Right lung (tissue), 2 donors: ENCODE measurements at regions not wholly inside any gene's neighbourhood (a gene's known extent, or its start where the extent isn't known, plus 50 kb on each side); places are given as distances from the start of the nearest gene placed in this dataset.

Experiments used
- DNase-seq, 2 donors: peaks; one replicate each; pipeline ENCODE4 v3.0.0-alpha.2; 2013

DNA sequence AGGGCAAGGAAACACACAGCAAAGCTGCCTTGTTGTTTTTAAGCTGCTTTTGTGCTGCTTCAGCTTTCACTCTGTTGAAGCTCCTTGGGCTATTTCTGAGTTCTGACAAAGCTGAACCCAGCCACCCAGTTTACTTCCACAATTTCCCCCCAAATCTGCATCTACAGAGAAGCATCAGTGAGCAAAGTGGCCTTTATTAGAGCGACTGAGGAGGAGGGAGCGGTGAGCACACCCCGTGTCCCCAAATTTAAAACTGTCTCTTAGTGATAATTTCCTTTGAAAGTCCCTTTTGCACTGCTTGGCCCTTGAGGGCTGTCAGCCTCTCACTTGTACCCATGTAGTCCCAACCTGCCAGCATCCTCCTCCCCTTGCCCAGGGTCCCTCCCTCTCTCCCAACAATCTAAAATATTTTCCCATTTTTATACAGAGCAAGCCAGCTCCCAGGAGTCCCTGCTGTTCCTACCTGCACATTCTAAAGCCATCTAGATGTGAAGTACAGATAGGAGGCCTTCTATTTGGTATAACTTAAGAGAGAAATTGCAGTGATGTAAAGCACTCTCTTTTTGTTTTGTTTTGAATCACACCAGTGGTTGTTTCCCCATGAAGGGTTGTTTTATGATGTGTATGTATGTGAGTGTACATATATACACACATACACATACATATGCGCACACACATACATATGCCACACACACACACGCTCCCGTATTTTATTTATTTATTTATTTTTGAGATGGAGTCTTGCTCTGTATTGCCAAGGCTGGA lies 313.5 kb downstream of the TLE4 start:
- no peak for DNase-seq

DNA sequence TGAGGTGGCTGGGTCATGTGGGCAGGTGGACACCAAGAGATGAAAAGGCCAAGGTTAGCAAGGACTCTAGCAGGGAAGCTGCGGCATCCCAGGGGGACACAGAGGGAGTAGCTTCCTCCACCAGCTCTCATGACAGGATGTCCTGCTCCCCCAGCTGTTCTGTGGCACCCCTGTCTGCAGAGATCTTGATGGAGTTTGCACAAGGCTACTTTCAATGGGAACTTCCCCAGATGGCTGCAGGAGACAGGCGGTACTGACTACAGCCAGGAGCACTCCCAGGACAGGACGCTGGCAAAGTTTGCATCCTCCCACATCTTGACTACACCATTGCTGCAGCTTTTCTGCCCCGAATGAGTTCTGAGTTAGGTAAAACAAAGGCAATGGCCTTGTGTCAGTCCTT lies 312.8 kb downstream of the TLE4 start:
- DNase-seq, result no peak

DNA sequence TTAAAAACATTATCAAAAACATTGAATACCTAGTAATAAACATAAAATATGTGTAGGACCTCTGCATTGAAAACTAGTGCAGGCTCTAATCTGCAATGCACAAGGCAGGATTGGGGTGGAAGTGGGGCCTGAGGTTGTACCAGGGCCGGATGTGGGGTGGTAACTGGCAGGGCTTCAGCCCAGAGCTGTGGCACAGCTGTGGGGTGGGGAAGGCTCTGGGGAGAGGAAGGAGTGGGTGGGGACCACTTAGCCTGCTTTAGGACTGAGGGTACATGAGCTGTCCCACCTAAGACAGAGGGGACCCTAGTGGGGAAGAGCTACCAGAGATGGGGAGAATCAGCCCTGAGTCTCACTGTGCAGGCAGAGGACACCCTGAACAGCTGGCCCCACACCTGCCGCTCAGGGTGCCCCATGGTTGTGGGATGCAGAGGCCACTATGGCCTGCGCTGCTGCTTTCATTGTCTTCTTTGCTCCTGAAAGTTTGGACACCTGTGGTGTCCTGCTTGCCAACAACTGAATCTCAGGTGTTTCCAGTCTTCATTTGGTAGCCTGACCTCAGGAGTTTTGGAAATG lies 311.4 kb downstream of the TLE4 start:
- no peak for DNase-seq

DNA sequence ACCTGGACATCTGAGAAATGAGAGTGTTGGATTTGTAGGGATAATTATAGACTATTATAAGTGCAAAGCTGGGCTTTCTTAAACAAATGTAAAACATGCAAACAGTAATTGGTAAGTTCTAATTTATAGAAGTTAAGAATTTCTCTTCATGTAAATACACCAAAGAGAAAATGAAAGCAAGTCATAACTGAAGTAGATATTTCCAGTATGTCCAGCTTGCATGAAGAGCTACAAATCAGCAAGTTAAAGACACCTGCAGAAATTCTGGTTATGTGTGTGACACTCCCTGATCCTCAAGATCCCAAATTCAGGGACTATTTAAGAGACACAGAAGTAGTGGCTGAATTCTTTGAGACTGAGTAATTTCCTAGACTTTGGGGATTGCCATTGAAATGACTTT lies 308.9 kb downstream of the TLE4 start:
- no peak for DNase-seq

DNA sequence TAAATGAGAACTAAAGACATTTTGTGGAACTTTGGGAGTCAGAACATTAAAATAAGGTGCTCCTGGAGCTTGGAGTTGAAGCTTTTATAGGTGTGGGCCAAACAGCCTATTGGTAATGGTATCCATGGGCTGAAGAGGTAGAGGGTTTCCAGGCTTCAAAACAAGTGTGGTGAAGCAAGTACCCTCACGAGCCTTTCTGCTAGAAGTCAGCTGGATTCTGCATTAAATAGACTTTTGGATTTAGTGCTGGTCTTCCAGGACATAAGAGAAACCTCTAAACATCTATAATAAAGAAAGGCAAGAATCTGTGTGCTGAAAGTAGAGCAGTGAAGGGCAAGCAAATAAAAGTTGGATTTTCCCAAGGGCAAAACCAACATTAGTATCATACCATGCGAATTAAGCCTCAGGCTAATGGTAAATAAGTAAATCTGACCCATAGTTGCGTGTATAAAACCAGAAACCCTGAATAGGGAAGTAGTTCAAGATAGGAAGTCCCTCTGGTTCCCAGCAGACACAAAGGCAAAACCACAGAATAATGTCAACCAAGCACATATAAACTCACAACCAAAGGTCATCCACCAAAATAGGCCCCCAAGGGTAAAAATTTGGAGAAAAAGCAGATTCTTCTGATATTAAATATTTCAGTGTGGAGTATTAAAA lies 306.3 kb downstream of the TLE4 start:
- no peak for DNase-seq

DNA sequence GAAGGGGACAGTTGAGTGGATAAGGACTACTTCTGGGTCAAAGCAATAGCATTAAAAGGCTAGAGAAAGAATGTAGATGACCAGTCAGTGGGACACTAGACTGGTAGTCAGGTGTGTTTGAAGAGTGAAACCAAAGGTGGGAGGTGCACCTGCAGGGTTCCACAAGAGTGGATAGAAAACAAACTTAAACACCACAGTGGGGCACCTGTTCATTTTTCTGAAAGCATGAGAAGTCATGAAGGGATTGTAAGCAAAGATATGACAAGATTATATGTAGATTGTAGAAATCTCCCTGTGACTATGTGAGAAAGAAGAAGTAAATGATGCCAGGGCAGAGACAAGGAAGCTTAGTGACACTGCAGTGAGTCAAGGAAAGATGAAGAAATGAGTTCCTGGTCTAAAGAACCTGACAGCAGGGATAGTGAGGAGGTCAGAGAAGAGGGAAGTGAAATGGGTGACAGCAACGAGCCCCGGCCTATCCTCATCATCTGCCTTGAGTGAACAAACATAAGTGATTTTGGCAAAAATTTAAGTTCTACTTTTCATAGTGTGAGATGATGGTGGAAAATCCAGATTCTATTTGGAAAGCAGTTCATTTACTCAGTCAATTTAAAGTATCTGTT lies 296.9 kb downstream of the TLE4 start:
- DNase-seq, result no peak

DNA sequence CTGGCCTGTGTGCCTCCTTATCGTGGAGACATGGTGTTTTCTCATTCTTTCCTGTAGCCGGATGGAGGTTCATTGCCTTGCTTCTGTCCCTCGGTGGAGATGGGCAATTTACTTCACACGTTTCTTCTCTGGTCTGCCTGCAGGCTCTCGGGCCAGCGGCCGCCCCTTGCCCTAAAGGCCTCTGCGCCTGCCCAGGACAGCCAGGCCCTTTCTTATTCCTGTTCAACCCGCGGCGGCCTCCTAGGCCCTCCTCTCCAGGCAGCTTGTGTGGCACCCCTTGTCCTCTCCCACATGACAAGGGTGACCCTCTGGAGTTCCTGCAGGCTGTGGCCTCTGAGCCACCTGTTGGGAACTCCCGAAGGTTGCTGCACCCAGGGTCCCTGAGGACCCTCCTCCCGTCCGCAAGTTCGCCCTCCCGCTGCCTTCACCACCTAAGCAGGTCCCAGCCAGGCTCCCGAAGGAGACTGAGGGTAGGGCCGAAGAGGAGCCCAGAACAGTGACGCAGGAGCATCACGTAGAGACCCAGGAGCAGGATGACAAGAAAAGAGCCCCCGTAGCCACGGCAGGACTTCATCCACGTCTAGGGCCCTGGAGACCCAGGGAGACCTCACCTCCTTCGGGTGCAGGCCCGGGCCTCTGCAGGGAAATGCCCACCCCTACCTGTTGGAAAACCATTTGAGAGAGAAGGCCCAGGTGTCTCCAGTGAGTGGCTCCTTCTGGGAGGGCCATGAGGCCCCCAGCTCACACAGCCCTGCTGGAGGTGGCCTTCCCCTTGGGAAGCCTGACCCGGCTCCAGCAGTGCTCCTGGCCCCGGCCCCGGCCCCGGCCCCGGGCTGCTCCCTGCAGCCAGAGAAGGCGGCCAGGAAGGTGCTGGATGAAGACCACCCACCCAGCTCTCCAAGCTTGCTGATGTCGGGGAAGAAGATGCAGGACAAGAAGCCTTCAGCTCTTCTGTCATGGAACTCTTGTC lies 291.4 kb downstream of the TLE4 start:
- no peak for DNase-seq

DNA sequence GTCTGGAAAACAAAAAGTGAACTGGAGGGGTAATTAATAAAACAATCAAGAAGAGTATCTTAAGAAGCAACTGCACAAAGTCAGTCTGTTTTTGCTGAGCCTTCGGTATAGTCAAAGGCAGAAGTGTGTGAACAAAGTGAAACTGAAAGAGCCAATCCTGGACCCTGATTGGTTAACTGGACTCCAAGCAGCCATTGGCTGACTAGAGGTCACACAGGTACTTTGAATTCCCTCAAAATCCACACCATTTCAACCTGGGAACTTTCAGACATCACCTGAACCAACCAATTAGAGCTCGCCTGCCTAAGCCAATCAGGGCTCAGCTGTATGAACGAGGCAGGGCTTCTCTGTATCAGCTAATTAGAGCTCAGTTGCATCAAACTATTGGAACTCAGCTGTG lies 286.7 kb downstream of the TLE4 start:
- no peak for DNase-seq

DNA sequence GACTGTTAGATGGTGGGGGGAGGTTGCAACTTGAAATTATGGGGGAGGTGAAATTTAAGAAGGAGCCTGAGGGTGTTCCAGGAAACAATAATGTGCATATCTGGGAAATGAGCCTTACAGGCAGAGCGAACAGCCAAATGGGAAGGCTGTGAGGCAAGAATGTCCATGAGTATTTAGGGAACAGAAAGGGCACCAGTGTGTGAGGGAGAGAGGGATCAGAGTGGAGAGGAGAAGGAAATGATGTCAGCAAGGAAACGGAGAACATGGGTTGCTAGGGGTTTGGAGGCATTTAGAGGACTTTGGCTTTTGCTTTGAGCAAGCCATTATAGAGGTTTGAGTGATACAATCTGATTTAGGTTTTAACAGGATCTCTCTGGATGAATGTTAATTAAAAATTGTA lies 285.4 kb downstream of the TLE4 start:
- DNase-seq, result no peak

DNA sequence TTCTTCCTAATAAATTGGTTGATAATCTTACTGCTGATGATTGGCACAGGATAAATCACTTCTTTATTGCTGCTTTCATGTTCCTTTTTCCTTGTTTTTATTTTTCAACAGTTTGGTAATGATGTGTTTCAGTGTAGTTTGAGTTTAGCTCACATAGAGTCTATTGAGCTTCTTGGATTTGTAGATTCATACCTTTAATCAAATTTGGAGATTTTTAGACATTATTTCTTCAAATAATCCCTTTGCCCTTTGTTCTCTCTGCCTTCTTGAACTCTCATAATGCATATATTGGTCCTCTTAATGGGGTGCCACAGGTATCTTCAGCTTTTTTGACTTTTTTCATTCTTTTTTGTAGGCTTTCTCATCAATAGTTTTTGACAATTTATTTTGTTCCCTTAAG lies 275.3 kb downstream of the TLE4 start:
- no peak for DNase-seq

DNA sequence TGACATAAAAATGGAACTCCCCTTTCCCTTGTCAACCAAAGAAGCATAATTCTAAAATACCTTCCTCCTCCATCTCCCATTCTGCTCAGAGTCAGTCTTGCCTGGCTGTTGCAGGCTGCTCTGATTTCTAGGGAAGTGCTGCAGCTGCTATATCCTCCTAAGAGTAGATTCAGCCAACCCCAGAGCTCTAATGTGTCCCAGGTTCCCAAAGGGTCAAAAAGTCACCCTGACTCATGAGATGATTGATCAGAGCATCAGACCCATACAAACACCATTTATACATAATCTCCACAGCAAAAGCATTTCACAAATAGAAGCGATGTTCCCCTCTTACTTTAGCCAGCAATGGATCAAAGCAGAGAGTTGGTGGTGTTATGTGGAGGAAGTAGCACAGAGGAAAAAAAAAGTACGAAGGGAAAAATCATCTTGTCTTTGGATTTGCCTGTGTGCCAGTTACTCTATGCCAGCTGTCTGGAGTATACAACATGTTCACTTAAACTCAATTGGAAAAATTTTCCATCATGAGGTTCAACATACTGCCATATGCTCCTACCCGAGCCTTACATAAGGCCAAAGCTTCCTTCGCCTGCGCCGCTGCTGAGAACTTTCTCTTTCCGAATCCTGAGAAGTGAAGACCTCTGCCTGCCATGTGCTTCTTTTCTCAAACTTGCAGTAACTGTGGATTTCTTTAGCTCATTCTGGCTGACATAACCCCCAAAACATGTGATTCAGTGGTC lies 258.0 kb downstream of the TLE4 start:
- DNase-seq, result no peak

DNA sequence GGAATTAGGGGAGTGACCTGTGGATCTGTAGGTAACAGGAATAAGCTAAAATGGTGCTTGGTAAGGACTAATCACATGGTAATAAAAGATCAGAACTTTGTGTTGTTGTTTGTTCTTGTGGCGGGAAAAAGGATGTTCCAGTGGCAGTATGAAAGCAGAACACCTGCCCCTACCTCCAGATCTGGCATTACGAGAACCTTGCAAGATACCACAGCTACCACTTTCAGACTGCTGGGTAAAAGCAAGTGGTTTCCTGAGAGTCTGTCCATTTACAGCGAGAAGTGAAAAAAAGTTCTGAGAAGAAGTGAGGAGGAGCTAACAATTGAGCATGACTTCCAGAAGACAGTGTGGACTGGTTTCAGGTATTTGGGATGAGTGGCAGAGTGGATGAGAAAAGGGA lies 252.5 kb downstream of the TLE4 start:
- no peak for DNase-seq

DNA sequence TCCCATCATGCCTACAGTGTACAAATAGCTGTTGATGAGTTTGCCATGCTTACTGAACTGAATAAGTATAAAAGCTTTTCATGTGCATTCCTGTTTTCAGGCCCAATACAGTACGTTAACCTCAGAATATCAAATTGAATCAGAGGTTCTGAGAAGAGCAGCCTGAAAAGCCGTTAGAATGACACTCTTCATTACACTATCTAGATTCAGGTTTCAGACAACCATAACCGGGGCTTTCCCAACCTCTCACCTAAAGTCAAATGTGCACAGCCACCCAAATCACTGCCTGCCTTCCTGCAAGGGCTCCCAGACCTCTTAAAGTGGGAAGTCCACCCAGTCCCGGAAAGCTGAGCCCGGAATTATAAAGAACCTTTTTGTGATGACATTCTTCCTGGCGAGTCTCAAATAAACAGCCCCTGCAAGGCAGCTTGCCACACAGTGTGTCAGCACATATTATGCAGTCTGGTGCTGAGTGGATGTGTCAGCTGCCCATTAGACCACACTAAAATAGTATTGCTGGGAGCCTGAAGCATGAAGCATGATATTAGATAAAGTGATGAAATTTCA lies 245.8 kb downstream of the TLE4 start:
- DNase-seq, result no peak

DNA sequence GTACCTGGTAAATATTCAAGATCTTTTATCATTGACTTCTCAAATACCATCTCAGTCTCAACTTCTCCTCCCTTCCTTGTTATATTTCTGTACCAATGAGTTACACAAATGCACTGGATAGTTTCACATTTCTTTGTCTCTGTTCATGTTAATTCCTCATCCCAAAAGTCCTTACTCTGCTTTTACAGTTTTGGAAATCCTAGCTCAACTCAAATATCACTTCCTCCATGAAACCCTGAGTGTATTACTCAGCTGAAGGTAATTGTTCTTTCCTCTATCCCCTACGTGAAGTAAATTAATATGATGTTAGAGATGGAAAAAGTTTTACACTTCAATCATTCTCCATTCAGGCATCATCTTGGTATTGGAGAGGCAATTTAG lies 241.5 kb downstream of the TLE4 start:
- no peak for DNase-seq

DNA sequence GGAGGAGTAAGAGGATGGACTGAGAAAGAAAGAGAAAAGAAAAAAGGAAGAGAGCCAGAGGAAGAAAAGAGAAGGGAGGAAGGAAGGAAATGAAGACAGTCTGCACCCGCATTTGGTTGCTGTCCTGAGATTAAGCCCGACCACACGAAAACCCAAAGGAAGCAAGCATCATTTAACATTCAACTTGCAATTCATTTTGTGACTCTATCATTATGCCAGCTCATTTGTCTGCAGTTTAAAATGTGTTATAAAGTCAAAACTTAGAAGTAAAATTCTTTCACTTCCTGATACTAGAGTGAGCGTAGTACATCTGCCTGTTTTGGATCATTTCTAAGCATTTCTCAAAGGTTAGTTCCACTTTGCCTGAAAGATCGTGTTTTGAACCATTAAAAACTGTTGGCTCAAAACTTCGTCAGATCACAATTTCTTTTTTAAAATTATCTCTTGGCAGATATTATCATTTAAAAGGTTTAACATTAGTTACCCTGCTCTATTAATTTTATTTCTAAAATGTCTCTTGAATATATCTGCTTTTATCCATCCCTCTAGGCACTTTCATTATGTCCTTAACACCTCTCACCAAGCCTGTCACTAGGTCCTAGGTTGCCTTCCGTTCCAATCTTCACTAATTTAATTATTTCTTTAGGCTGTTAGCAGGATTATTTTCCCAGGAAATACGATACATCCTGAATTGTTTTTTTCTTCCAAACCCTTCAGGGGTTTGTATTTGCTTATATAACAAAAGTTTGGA lies 240.9 kb downstream of the TLE4 start:
- DNase-seq, result no peak

DNA sequence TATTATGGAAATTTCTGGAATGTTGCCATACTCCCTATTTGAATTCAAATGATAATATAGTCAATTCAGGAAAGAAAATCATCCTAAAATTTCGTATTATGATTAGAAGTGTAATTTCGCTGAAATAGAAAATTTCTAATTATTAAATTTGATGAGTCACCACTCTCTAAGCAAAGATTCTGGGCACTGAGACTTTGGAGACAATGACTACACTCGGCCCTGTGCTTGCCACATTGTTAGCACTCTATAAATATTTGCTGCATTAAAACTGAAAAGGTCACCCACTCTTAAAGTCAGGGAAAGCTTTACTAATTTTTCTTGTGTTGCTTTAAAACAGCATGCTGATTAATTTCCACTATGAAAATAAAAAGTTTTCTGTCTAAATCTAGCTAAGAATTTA lies 240.3 kb downstream of the TLE4 start:
- DNase-seq, result no peak

DNA sequence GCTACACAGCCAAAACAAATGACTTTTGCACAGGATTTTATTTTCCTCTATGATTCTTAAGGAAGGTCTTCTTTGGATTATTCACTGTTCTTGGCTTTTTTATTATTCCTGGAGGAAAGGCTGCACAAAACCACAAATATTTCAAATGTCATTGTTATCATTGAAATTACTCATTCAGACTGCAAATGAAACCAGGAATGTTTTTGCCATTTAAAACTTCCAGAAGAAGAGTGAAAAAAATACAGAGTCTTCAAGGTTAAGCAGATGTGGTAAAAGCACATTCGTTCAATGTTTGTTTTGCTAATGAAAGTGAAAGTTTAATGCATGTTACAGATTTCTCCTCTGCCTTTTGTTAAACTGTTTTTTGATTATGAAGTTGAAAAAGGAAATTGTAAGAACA lies 238.2 kb downstream of the TLE4 start:
- no peak for DNase-seq

DNA sequence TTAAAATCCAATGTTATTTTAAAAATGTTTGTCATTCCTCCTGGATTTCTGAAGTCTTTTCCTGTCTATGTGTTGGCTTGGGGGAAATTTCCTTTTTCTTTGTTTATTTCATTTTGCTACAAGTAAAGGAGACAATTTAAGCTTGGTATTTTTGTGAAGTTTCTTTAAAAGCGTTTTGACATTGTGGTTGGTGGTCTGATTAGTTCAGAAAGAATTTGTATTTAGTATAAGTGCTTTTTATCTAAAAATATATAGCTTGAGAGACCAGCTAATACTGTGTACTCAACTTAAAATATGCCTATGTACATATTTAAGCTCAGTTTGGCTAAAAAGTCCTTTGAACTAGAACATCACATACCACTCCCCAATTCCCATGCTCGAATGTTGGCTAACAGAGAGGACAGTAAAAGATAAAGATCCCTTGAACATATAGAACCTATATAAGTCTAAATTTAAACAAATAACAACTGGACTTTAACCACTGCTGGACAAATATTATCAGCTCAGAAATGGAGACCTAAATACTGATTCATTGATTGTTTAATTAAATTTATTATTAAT lies 237.6 kb downstream of the TLE4 start:
- DNase-seq, result no peak

DNA sequence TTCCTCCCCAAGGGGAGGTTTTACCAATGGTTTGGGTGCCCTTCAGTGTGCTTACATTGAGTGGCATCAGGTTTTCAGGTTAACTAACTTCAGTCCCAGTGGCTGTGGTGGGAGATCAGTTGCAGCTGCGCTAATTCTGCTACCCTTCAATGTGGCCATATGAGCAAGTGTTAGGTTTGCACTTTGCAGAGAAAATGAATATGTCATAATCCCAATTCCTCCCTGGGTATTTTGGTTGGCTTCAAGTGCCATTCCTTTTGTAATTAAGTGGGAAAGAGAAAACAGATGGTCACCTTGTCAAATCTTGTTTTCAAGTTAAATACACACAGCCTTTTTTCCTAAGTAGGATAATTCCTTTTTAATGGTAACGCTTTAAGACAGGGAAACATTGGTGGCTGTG lies 236.2 kb downstream of the TLE4 start:
- DNase-seq, result no peak

DNA sequence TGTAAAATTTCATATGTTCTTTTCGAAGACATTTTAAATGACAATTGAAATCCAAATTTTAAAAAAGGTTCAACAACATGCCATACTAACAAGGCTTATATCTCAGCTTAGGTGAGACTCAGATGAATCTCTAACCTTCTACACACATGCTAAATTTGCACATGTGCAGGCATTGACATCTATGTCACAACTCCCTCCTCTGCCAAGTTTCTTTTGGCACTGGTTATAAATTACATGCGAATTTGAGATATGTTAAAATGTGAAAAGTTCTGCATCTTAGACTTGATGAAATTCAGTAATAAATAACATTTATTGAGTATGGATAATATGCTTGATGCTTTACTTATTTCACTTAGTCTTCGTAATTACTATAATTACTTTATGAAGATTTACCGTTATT lies 234.3 kb downstream of the TLE4 start:
- DNase-seq, result no peak
